SK-N-SH (cell line): ENCODE measurements at regions not wholly inside any gene's neighbourhood (a gene's known extent, or its start where the extent isn't known, plus 50 kb on each side); places are given as distances from the start of the nearest gene placed in this dataset.

Experiments used
- CTCF ChIA-PET: fragments of 300-600, 350-600 bp; formaldehyde crosslinking; extraction: SDS; loops from one replicate; lab custom pipeline; 2021; lab: Yijun Ruan, JAX
- POLR2A ChIA-PET: fragments of 350-600 bp; sonication (Branson Sonifier 250); formaldehyde crosslinking; extraction: SDS; loops from one replicate; lab custom pipeline; 2020; ENCODE audit warnings: antibody characterized with exemption, inconsistent platforms; lab: Yijun Ruan, JAX
- DNase-seq: peaks from one replicate; pipeline ENCODE4 v3.0.0; 2012
- H2AFZ ChIP-seq: fragments of 200-600 bp; sonication (generic); 2 replicates; pipeline ENCODE4 v1.8.1; 2016; ENCODE audit warnings: antibody characterized with exemption, mild to moderate bottlenecking, low read depth
- H3F3A ChIP-seq: fragments of 200-600 bp; sonication (generic); replicated peaks from 2 replicates; pipeline ENCODE3; 2016; ENCODE audit warnings: antibody characterized with exemption, mild to moderate bottlenecking; ENCODE audit not compliant: insufficient read depth
- H3K27ac ChIP-seq, 2 experiments: fragments of 200-500 bp in 1 of 2; fragments of 200-600 bp in 1 of 2; sonication (Bioruptor generic) in 1 of 2; sonication (generic), shearing (Covaris generic) in 1 of 2; 2 replicates each; pipeline versions ENCODE4 v1.5.1 to v1.6.1; 2014 to 2016; ENCODE audit warnings: low read depth in 2 of 2, inconsistent platforms in 1 of 2, low read length in 1 of 2, mild to moderate bottlenecking in 1 of 2, mixed read lengths in 1 of 2
- H3K27me3 ChIP-seq: fragments of 200-600 bp; sonication (generic), shearing (Covaris generic); 2 replicates; pipeline ENCODE4 v1.6.1; 2016; ENCODE audit warnings: mixed run types; ENCODE audit not compliant: insufficient read depth
- H3K36me3 ChIP-seq, 2 experiments: fragments of 200-500 bp in 1 of 2; fragments of 200-600 bp in 1 of 2; sonication (Bioruptor generic) in 1 of 2; sonication (generic) in 1 of 2; replicated peaks in 1 of 2; 2 replicates each; pipeline versions ENCODE3 to v1.5.1; 2014 to 2016; ENCODE audit warnings: low read length in 1 of 2, mild to moderate bottlenecking in 1 of 2; ENCODE audit not compliant: insufficient read depth in 2 of 2, control insufficient read depth in 1 of 2
- H3K4me1 ChIP-seq, 2 experiments: fragments of 200-500 bp in 1 of 2; fragments of 200-600 bp in 1 of 2; sonication (Bioruptor generic) in 1 of 2; sonication (generic), shearing (Covaris generic) in 1 of 2; 2 replicates each; pipeline versions ENCODE4 v1.5.1 to v1.6.1; 2014 to 2016; ENCODE audit warnings: low read depth in 1 of 2, low read length in 1 of 2, mixed run types in 1 of 2; ENCODE audit not compliant: insufficient read depth in 2 of 2, control insufficient read depth in 1 of 2
- H3K4me2 ChIP-seq: fragments of 200-600 bp; sonication (generic), shearing (Covaris generic); 2 replicates; pipeline ENCODE4 v1.6.1; 2017; ENCODE audit warnings: mixed run types
- H3K4me3 ChIP-seq, 2 experiments: fragments of 200-500 bp in 1 of 2; fragments of 200-600 bp in 1 of 2; sonication (Bioruptor generic) in 1 of 2; sonication (generic), shearing (Covaris generic) in 1 of 2; 2 replicates each; pipeline versions ENCODE4 v1.5.1 to v1.8.1; 2014 to 2016; ENCODE audit warnings: low read depth in 2 of 2, inconsistent platforms in 1 of 2, low read length in 1 of 2, mild to moderate bottlenecking in 1 of 2, mixed read lengths in 1 of 2, moderate library complexity in 1 of 2
- H3K79me2 ChIP-seq: fragments of 200-600 bp; sonication (generic); 2 replicates; pipeline ENCODE4 v1.8.1; 2017; ENCODE audit warnings: mild to moderate bottlenecking; ENCODE audit not compliant: insufficient read depth
- H3K9ac ChIP-seq: fragments of 200-600 bp; sonication (generic); 2 replicates; pipeline ENCODE4 v1.6.1; 2017; ENCODE audit warnings: mixed run types
- H3K9me2 ChIP-seq: fragments of 200-600 bp; sonication (generic); 2 replicates; pipeline ENCODE4 v1.6.1; 2017; ENCODE audit warnings: mixed run types
- H3K9me3 ChIP-seq: fragments of 200-600 bp; sonication (generic); 2 replicates; pipeline ENCODE4 v1.6.1; 2017; ENCODE audit warnings: mixed run types, mild to moderate bottlenecking, moderate library complexity
- H4K20me1 ChIP-seq: fragments of 200-600 bp; sonication (generic); 2 replicates; pipeline ENCODE4 v1.6.1; 2017; ENCODE audit warnings: mild to moderate bottlenecking, mixed run types; ENCODE audit not compliant: insufficient read depth
- EZH2phosphoT487 ChIP-seq: fragments of 200-600 bp; sonication (generic); IDR thresholded peaks from 2 replicates; pipeline ENCODE4 v1.6.1; 2017; ENCODE audit warnings: low read depth, mixed run types, mild to moderate bottlenecking, antibody characterized with exemption, moderate library complexity, borderline replicate concordance
- FOXJ3 ChIP-seq: sonication (generic); formaldehyde crosslinking; IDR thresholded peaks from 2 replicates; pipeline ENCODE4 v1.5.1; 2020; ENCODE audit warnings: mild to moderate bottlenecking, missing genetic modification reagents
- FOXM1 ChIP-seq: IDR thresholded peaks from 2 replicates; pipeline ENCODE4 v1.4.0; 2012; ENCODE audit warnings: low read depth, mild to moderate bottlenecking
- GABPA ChIP-seq: IDR thresholded peaks from 2 replicates; pipeline ENCODE4 v1.4.0; 2012; ENCODE audit warnings: low read depth, mild to moderate bottlenecking
- GATA2 ChIP-seq: sonication (generic); formaldehyde crosslinking; IDR thresholded peaks from 2 replicates; pipeline ENCODE4 v1.5.0; 2020; ENCODE audit warnings: mild to moderate bottlenecking, missing genetic modification reagents
- PBX3 ChIP-seq: IDR thresholded peaks from 2 replicates; pipeline ENCODE4; 2012
- POLR2AphosphoS5 ChIP-seq: IDR thresholded peaks from 2 replicates; pipeline ENCODE4 v1.6.1; 2012; ENCODE audit warnings: low read depth, low read length
- RCOR1 ChIP-seq: fragments of 150-350 bp; IDR thresholded peaks from 2 replicates; pipeline ENCODE4 v1.6.1; 2017; ENCODE audit warnings: antibody characterized with exemption, low read length
- REST ChIP-seq: IDR thresholded peaks from 2 replicates; pipeline ENCODE4 v1.6.1; 2012; ENCODE audit warnings: mild to moderate bottlenecking, low read depth, low read length, moderate library complexity
- RFX5 ChIP-seq: IDR thresholded peaks from 2 replicates; pipeline ENCODE4 v1.6.1; 2012; ENCODE audit warnings: mild to moderate bottlenecking, improper control_type of control experiment, low read length
- SIN3A ChIP-seq: IDR thresholded peaks from 2 replicates; pipeline ENCODE4 v1.6.1; 2012; ENCODE audit warnings: low read depth, mild to moderate bottlenecking, low read length, moderate library complexity, borderline replicate concordance
- TAF1 ChIP-seq: IDR thresholded peaks from 2 replicates; pipeline ENCODE4 v1.6.1; 2012; ENCODE audit warnings: low read depth, mild to moderate bottlenecking, low read length, moderate library complexity, borderline replicate concordance
- USF2 ChIP-seq: fragments of 150-350 bp; IDR thresholded peaks from 2 replicates; pipeline ENCODE4 v1.6.1; 2017; ENCODE audit warnings: antibody characterized with exemption, low read length, low read depth, borderline replicate concordance
- YY1 ChIP-seq: IDR thresholded peaks from 2 replicates; pipeline ENCODE4 v1.4.0; 2012; ENCODE audit warnings: low read depth, mild to moderate bottlenecking
- WGBS: methylation state at CpG from one replicate; pipeline ENCODE4 v1.1.6; 2017; ENCODE audit warnings: low lambda C conversion rate; 5-methylcytosine and 5-hydroxymethylcytosine counted together
- TF ChIP-seq, protein P1 (sequence below): fragments of 200-600 bp; sonication (generic); IDR thresholded peaks from 2 replicates; pipeline ENCODE4 v1.6.1; 2017; ENCODE audit warnings: antibody characterized with exemption, mild to moderate bottlenecking, moderate library complexity

- Histone ChIP-seq H2AFZ (no peak overlapping the region), H3K79me2 (no peaks in the 10 kb centered on the region), H3K9me3 (no peaks in the 10 kb centered on the region), H3F3A (no peaks in the 10 kb centered on the region), H3K4me3 (no peak overlapping the region), H3K9me2 (no peaks in the 10 kb centered on the region), H3K9ac (no peak overlapping the region), H3K27ac (no peak overlapping the region), H4K20me1 (no peaks in the 10 kb centered on the region), H3K4me2 (no peak overlapping the region), H3K36me3 (no peaks in the 10 kb centered on the region), H3K27me3 (no peaks in the 10 kb centered on the region), H3K4me1 (no peaks in the 10 kb centered on the region)
- DNase-seq: no peak
- CTCF ChIA-PET: no interaction called here
- POLR2A ChIA-PET: no interaction called here
- WGBS: 5% methylated on average over 3 of the region's 3 CpGs
- no peak for TF ChIP-seq SIN3A
- no peak for TF ChIP-seq REST
- no peak for TF ChIP-seq USF2
- TF ChIP-seq RFX5: no peak
- no peak for TF ChIP-seq PBX3
- TF ChIP-seq RCOR1: no peak
- TF ChIP-seq GABPA: no peak
- TF ChIP-seq TAF1: no peak
- no peak for TF ChIP-seq FOXJ3 (CRISPR knock-in tag)
- TF ChIP-seq POLR2AphosphoS5: no peak
- no peak for TF ChIP-seq FOXM1
- TF ChIP-seq YY1: no peak
- TF ChIP-seq, protein P1, sequence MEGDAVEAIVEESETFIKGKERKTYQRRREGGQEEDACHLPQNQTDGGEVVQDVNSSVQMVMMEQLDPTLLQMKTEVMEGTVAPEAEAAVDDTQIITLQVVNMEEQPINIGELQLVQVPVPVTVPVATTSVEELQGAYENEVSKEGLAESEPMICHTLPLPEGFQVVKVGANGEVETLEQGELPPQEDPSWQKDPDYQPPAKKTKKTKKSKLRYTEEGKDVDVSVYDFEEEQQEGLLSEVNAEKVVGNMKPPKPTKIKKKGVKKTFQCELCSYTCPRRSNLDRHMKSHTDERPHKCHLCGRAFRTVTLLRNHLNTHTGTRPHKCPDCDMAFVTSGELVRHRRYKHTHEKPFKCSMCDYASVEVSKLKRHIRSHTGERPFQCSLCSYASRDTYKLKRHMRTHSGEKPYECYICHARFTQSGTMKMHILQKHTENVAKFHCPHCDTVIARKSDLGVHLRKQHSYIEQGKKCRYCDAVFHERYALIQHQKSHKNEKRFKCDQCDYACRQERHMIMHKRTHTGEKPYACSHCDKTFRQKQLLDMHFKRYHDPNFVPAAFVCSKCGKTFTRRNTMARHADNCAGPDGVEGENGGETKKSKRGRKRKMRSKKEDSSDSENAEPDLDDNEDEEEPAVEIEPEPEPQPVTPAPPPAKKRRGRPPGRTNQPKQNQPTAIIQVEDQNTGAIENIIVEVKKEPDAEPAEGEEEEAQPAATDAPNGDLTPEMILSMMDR: no peak
- no peak for TF ChIP-seq GATA2 (CRISPR knock-in tag)
- no peak for TF ChIP-seq EZH2phosphoT487
Observed at GRCh38 chrX:146006637-146007036, 189.0 kb downstream of the SLITRK2 start.
